Esophagus muscularis mucosa (tissue), 3 donors: ENCODE measurements at regions not wholly inside any gene's neighbourhood (a gene's known extent, or its start where the extent isn't known, plus 50 kb on each side); places are given as distances from the start of the nearest gene placed in this dataset.

Experiments used
- POLR2A ChIP-seq: fragments of 450-650 bp; IDR thresholded peaks from one replicate; pipeline ENCODE4 v1.6.1; 2017; ENCODE audit warnings: antibody characterized with exemption, moderate library complexity, mild to moderate bottlenecking, low read depth
- POLR2AphosphoS5 ChIP-seq, 2 donors: sonication (generic); formaldehyde crosslinking; IDR thresholded peaks; one replicate each; pipeline ENCODE4 v1.6.1; 2017; ENCODE audit warnings: antibody characterized with exemption in 2 of 2
- TF ChIP-seq, protein P1 (sequence below), 3 experiments: fragments of 200-600 bp in 2 of 3; fragments of 450-650 bp in 1 of 3; sonication (generic) in 2 of 3; IDR thresholded peaks; one replicate each; pipeline ENCODE4 v1.5.1; 2017 to 2019; ENCODE audit warnings: antibody characterized with exemption in 3 of 3, mild to moderate bottlenecking in 2 of 3, moderate library complexity in 1 of 3

DNA sequence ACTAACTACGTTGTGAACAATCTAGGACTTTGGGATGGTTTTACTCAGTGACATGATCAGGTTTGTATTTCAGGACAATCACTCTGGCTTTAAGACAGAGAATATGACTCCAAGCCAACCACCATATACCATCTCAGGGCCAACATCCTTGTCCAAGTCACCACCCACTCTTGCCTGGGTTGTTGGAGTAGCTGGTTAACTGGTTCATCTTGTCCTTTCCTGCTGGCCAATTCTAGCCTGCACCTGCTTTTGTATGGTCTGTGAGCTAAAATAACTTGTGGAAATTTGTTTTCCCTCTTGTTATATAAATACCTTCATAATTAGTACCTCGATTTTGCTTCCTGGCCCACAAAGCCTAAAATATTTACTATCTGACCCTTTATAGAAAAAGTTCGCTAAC lies 306.8 kb upstream of the STT3B start:
- TF ChIP-seq, protein P1, sequence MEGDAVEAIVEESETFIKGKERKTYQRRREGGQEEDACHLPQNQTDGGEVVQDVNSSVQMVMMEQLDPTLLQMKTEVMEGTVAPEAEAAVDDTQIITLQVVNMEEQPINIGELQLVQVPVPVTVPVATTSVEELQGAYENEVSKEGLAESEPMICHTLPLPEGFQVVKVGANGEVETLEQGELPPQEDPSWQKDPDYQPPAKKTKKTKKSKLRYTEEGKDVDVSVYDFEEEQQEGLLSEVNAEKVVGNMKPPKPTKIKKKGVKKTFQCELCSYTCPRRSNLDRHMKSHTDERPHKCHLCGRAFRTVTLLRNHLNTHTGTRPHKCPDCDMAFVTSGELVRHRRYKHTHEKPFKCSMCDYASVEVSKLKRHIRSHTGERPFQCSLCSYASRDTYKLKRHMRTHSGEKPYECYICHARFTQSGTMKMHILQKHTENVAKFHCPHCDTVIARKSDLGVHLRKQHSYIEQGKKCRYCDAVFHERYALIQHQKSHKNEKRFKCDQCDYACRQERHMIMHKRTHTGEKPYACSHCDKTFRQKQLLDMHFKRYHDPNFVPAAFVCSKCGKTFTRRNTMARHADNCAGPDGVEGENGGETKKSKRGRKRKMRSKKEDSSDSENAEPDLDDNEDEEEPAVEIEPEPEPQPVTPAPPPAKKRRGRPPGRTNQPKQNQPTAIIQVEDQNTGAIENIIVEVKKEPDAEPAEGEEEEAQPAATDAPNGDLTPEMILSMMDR (IDR thresholded peaks at IDR 0.05), result no peak
- TF ChIP-seq POLR2A (no peak), POLR2AphosphoS5 (IDR thresholded peaks at IDR 0.05) (no peak)
